ENCODE measurements at regions not wholly inside any gene's neighbourhood (a gene's known extent, or its start where the extent isn't known, plus 50 kb on each side); places are given as distances from the start of the nearest gene placed in this dataset.
"Not testable (repeated sequence)": the region's sequence is repeated elsewhere in the genome, so short reads cannot be mapped to it uniquely, and the experiment has no call there.

DNA sequence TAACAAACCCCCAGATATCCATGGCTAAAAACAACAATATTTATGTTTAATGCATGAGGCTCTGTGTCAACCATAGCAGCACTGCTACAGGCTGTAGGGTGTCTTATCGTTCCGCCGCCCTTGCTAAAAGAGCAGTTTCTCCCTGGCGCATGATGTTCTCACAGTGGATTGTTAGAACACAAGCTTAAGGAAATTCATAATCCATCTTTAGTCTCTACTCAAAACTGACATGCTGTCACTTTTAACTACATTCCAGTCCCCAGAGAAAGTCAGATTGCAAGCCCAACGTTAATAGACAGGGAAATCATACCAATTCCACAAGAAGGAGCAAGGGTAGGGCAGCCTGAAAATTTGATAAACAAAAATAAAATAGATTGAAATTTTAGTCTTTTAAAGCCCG lies 1960.8 kb downstream of the PCDH7 start:
- DNase-seq, result no peak

DNA sequence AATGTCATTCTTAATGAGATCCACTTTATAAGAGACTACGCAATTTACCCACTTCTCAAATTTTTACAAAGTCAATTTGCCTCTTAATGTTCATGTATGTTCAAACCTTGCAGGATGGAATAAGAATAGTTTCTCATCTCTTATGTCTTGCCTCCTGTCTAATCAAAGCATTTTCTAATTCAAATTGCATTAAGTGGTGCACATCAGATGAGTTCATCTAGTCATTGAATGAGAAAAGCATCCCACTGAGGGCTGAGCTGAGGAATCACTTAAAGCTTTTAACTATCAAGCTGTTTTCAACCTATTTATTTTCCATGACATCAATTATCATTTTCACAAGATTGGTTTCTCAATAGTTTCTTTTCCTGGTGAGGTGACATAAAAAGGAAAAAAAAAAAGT lies 1964.0 kb downstream of the PCDH7 start:
- no peak for DNase-seq

DNA sequence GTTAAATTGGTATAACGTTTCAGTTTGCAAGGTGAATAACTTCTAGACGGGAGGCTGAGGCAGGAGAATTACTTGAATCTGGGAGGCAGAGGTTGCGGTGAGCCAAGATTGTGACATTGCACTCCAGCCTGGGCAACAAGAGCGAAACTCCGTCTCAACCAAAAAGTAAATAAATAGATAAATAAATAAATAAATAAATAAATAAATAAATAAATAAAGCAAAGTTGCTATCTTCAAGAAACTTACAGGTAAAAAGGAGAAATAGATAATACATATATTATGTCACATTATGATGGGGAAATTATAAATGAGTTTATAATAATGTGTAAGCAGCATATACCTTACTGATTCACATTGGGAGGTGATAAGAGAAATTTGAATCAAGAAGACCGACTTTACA lies 1966.0 kb downstream of the PCDH7 start:
- DNase-seq, result no peak

DNA sequence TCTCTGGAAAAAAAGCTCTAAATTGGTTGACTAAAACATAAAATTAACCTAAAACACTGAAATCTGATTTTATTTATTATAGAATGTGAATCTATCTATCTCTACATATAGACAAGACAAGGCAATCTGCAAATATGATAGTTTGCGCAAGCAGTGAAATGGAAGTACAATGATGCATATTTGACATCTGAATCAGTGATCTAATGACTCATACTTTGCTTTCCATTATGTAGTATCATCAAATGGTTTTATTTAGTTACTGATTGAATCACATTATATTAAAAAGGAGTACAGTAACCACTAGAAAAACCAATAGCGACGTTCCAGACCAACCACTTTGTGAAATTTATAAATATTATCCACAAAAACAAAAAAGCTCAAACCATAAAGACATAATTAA lies 1969.3 kb downstream of the PCDH7 start:
- no peak for DNase-seq

DNA sequence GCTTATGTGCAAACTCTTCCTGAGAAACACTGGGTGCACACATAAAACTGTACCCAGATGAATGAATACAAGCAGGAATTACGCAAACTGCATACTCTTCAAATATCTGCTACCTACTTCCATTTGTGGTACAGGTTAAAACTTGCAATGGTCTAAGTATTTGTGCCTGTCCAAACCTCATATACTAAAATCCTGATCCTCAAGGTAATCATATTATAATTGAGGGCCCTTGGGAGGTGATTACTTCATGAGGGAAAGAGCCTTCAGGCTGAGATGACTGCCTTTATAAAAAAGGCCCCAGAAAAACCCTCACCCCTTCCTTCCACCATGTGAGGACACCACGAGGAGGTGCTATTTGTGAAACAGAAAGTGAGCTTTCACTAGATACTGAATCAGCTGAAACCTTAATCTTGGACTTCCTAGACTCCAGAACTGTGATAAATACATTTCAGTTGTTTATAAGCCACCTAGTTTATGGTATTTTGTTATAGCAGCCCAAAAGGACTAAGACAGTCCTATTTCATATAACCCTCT lies 1977.2 kb downstream of the PCDH7 start:
- no peak for DNase-seq

DNA sequence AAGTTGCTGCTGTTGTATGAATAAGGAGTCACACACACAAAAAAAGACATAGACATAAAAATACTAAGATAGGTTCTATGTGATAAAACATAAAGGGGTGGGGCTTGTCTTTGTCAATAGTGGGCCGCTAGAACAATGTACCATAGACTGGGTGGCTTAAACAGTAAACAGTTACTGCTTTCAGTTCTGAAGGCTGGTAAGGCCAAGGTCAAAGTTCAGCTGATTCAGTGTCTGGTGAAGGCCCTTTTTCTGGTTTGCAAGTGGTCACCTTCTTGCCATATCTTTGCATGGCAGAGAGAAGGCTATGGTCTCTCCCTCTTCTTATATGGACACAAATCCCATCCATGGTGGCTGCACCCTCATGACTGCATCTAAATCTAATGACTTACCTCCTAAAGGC lies 1980.7 kb downstream of the PCDH7 start:
- DNase-seq, result no peak

DNA sequence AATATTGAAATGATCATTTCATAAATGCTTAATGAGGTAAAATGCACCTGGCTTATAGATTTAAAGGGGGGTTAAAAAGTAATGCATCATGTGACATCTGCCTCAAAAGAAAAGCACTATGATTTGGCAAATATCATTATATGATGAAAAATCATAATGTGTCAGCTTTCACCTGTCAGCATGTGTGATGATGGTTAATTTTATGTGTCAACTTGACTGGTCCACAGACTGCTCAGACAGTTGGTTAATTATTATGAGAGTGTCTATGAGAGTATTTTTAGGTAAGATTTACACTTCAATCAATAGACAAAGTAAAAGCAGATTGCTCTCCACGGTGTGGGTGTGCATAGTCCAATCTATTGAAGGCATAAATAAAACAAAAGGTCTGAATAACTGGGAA lies 1986.7 kb downstream of the PCDH7 start:
- no peak for DNase-seq

DNA sequence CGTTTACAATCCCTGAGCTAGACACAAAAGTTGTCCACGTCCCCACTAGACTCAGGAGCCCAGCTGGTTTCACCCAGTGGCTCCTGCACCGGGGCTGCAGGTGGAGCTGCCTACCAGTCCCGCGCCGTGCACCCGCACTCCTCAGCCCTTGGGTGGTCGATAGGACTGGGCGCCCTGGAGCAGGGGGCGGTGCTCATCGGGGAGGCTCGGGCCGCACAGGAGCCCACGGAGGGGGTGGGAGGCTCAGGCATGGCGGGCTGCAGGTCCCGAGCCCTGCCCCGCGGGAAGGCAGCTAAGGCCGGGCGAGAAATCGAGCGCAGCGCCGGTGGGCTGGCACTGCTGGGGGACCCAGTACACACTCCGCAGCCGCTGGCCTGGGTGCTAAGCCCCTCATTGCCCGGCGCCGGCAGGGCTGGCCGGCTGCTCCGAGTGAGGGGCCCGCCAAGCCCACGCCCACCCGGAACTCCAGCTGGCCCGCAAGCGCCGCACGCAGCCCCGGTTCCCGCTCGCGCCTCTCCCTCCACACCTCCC lies 1996.0 kb downstream of the PCDH7 start:
- not testable (repeated sequence) for DNase-seq

DNA sequence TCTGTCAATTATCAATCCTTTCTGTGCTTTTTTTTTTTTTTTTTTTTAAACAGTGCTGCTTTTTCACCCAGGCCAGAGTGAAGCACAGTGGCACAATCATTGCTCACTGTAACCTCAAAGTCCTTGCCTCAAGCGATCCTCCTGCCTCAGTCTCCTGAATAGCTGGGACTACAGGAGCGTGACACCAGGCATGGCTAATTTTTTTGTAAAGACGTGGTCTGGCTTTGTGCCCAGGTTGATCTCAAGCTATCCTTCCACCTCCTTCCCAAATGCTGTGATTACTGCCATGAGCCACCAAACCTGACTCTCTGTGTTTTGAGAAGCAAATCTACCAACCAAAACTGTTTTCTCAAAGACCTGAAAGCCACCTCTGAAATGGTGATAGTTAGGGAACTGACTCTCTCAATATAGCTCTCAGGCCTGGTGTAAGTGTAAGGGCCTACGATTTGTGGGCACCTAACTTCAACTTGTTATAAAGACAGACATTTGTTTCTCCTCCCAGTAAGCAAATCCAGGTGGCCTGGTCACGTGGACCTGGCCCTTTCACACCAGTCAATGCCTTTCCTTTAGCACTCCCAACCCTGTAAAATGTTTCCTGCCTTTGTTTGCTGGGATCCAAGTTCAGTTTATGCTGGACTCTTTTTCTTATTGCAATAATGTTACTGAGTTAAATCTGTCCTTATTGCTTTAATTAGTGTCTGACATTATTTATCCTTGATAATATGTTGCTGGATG lies 2015.9 kb downstream of the PCDH7 start:
- DNase-seq, result no peak

DNA sequence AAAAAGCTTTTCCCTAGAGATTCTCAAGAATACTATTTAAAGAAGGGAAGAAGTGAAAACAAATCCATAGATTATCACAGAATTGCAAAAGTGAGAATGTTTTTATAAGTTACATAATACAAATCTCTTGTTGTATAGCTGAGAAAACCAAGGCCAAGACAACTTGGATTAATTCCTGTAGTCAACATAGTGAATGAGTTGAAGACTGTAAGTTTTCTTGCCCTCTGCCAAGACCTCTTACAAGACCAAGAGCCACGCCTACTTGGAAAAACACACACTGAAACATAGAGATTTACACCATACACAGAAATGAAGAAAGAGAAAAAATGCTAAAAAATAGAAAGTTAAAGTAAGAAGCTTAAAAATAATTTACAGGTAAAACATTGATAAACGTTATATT lies 2024.0 kb downstream of the PCDH7 start:
- DNase-seq, result no peak

DNA sequence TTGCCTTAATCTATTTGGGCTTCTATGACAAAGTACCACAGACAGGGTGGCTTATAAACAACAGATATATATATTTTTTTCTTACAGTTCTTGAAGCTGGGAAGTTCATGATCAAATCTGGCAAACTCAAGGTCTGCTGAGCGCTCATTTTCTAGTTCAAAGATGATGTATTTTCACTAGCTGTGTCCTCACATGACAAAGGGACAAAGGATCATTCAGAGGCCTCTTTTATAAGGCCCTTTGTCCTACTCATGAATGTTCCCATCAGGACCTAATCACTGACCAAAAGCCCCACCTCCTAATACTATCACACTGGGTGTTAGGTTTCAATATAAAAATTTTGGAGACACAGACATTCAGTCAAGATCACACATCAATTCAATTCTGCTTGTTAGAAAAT lies 2025.2 kb downstream of the PCDH7 start:
- no peak for DNase-seq

DNA sequence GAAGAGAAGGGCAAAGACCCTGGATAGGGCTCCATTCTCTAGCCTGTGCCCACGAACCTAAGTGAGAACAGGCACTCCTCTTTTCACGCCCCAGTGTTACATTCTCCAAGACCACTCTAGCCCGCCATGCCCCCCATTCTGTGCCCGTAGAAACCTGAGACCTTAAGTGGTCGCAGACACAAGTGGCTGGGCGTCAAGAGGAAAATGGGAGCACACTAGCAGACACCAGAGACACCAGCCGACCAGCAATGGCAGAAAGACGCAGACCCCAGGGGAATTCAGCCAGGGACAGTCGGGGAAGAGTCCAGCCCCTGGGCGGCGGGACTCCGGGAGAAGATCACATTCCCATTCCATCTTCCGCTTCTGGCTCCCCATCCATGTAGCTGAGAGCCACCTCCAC lies 2027.9 kb downstream of the PCDH7 start:
- DNase-seq, result no peak

DNA sequence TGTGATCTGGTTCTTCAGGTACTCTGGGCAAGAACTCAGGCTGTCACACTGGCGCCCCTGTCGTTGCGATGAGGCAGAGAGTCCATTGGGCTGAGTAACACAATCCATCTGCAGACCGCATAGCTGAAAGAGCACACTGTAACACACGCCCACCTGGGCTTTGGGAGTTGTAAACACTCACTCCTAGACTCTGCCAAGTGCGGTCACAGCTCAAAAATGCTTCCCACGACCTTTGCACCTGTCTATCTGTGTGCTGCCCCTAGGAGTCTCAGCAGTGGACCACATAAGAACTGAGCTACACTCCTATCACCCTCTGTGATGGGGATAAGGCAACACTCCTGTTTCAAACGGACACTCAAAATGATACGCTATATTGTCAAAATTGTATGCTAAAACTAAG lies 2028.3 kb downstream of the PCDH7 start:
- no peak for DNase-seq

DNA sequence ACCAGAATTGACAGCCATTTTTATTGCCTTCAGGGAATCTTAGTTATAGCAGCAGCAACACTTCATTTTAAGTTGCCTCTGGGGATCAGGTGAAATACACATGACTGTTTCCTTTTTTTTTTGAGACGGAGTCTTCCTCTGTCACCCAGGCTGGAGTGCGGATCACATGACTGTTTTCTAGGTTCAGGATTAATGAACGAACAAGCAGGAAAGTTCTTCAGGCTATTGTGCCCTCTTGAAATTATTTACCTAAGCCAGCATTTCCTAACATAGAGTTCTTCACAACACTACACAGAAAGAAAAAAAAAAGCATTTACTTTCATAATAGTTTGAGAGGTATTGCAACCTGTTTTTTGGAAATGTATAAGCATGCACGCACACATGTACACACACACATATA lies 2032.8 kb downstream of the PCDH7 start:
- no peak for DNase-seq

DNA sequence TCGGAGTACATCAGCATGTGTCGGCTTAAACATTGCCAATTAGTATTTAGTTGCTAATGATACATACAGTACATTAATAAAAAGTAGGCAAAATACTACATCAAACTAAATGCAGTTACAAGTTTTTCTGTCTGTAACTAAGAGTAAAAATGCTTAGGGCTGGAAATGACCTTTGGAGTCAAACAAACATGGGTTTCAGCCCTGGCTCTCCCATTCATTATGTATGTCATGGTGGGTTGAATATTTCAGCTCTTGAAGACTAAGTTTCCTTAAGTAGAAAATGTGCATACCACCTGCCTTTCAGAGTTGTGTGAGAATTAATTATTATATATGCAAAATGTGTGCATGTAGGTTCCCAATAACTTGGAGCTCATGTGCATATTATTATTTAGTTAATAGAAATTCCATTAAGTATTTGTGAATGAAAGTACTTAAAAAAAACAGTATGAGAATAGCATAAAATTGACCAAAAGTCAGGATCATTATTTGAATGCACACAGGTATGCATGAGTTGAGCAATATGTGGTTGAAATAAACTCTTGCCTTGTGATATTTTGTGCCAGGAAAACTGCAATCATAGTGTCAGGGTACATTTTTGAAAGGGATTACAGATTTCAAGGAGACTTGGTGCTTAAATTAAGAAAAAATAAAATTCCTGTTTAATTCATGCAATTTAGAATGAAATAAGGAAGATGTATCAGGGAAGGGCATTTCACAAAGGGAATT lies 2048.7 kb downstream of the PCDH7 start:
- no peak for DNase-seq

DNA sequence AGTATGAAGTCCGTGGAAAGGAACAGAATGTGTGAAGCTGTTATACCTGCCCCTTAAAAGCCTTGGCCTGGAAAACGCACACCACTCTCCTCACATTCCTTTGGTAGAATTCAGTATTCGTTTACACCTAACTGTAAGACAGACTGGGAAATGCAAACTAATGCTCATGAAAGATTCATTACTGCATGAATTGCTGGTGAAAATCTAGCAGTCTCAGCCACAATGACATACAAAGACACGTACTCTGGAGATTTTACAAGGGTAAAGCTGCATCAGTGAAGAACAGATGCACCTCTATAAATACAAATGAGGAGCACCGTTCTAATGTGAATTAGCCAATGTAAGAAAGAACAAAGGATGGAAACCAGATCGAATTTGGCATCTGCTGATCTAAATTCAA lies 2051.3 kb downstream of the PCDH7 start:
- no peak for DNase-seq

DNA sequence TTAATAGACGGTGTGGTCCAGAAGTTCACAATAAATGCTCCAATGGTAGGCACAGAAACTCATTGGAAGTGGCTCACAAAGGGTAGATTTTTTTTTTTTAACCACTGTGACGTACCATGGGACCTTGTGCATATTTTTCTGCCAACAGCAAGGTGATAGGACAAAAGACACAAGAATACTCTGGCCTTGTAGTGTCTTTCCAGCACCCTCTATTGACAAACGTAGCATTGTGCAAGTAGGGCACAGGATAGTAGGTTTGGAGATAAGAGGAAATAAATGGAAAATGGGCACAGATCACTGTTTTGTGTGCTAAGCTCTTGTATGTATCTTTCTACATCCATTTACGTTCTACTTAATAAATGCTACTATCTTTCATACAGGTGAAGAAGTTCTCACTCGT lies 2054.9 kb downstream of the PCDH7 start:
- no peak for DNase-seq

DNA sequence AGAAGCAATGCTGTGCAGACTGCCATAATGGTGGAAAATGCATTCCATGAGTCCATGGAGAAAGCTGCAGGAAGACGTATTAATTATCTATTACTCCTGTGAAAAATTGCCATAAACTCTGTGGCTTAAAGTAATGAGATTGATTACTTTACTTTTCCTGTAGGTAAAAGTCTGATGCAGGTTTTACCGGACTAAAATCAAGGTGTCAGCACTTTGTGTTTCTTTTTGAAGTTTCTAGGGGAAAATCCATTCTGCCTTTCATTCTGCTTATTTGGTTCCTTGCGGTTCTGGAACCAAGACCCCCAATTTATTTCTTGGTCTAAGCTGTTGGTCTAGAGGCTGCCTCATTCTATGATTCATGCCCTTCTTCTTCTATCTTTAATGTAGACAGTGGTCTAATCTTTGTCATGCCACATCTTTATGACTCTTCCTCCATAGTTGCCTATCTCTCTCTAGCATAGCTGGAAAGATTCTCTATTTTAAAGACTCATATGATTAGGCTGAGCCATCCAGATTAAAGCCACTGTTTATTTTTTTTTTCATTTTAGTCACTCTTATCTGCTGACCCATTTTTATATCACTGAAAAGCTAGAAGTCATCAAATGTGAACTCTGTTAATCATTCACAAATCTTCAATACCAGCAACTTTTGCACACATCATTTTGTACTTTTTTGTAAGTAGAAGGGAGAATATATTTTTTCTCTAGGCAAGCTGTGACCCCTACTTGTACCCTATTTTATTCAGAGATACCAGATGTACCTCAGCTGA lies 2056.4 kb downstream of the PCDH7 start:
- no peak for DNase-seq

DNA sequence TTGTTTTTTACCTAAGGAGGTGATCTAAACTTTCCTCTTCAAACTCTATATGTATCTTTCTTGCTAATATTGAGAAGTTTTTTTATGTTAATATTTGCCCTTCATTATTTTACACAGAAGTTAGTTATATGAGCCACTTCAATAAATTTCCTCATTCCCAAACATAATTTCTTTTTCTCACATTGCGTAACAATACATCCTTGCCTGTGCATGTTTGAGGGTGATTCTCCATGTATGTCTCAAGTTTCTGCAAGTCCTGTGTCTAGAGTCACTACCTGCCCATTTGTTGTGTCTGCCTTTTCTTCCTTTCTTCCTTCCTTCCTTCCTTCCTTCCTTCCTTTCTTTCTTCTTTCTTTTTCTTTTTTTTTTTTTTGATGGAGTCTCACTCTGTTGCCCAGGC lies 2057.9 kb downstream of the PCDH7 start:
- DNase-seq, result no peak

DNA sequence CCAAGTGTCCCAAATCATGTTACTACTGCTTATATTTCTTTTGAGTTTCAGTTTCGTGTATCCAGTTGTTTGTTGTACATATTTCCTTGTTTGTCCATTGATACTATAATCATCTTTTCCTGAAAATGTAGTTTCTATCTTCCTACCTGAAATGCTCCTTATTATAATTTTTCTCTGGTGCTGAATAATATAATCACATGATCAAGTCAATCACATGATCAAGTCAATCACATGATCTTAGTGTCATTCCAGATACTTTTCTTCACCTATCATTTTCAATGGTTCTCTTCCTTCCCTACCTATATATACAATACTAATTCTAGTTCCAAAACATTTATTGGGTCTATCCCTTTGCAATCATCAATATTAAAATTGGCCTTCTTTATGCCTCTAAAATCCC lies 2058.8 kb downstream of the PCDH7 start:
- DNase-seq, result no peak

DNA sequence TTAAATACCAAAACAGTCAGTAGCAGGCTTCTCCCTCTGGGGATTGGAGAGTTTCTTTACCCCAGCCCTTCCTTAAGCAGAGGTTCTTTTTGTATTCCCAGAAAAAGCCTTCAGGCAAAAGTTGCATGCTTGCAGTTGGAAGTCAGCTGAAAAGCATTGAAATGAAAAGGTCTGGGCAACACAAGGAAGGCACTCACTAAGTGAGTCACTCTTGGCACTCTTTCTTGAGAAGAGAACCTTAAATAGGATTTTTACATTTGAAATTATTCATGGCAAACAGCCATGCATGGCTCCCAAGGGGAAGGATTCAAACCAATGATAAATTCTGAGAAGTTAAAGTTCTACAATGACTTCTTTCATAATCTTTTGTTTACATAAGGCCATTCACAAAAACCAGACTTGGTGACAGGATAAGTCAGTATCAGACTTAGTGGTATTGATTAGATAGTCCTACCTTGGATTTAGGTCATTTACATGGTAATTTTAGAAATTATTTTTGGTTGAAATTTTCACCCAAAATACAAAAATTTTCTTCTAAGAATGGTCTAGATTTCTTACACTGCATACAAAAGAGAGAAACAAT lies 2068.9 kb downstream of the PCDH7 start:
- no peak for DNase-seq

DNA sequence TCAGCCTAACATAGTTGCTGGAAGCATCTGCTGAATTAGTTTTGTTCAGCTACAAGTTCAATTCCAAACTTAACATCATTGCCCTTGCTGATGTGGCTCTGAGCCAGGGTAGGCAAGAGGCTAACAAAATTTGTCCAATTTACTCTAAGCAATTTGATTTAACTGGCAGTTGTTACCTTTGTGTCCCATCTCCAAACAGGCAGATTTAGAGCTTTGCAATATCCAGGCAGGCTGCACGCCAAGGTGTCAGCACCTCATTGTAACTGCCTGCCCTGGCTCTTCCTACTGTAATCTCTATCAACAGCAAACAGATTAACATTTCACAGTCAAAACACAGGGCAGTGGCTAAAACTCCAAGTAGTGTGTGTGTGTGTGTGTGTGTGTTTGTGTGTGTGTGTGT lies 2070.6 kb downstream of the PCDH7 start:
- DNase-seq, result no peak

Data from stimulated activated CD8-positive, alpha-beta memory T cell treated with anti-CD3 and anti-CD28 coated beads, Interleukin-4, amount 100 ng/mL, for 48 hours (primary cell).